Mucosa of descending colon (tissue), 3 donors: ENCODE measurements at regions not wholly inside any gene's neighbourhood (a gene's known extent, or its start where the extent isn't known, plus 50 kb on each side); places are given as distances from the start of the nearest gene placed in this dataset.

Experiments
- ATAC-seq: fragments of 200-7000 bp; cut with Tn5 transposase; one replicate; pipeline ENCODE4 v1.9.1; 2020; ENCODE audit warnings: mild to moderate bottlenecking, moderate library complexity
- DNase-seq, 3 donors: peaks; one replicate each; pipeline ENCODE4 v3.0.0-alpha.2; 2020
- H3K36me3 ChIP-seq: fragments of 200-600 bp; one replicate; pipeline ENCODE4 v1.8.0; 2021; ENCODE audit warnings: low read depth, mild to moderate bottlenecking
- H3K4me1 ChIP-seq: fragments of 200-600 bp; one replicate; pipeline ENCODE4 v1.8.0; 2021; ENCODE audit warnings: low read depth, mild to moderate bottlenecking
- H3K4me3 ChIP-seq: fragments of 200-600 bp; one replicate; pipeline ENCODE4 v1.8.0; 2021; ENCODE audit warnings: mild to moderate bottlenecking
- H3K9me3 ChIP-seq: fragments of 200-600 bp; one replicate; pipeline ENCODE4 v1.8.0; 2021; ENCODE audit warnings: mild to moderate bottlenecking
- CTCF ChIP-seq: fragments of 200-600 bp; IDR thresholded peaks from one replicate; pipeline ENCODE4 v1.8.0; 2022; ENCODE audit warnings: antibody characterized with exemption, mild to moderate bottlenecking
- intact Hi-C, 2 donors: fragments of 100-400 bp; cut with DNase I in 1 of 2; cut with micrococcal nuclease in 1 of 2; formaldehyde crosslinking; loops; one replicate each; pipeline versions ENCODE4 v1.11.0 to v1.11.1; 2022; cut with DNase I, micrococcal nuclease
- donor health status: DM: no; HTN: no; CAD: no; lungs with moderate emphysema.
- donor health status: DM: no; HTN: no; CAD: no.
- donor health status: DM: no; HTN: yes; CAD: no.

- H3K4me3 ChIP-seq, result no peak overlapping the region
- H3K4me1 ChIP-seq, result no peaks in the 10 kb centered on the region
- no peaks in the 10 kb centered on the region for H3K36me3 ChIP-seq
- intact Hi-C loops, result no loop called here
- no peak for TF ChIP-seq CTCF
- ATAC-seq (no peak), DNase-seq (no peak)
- no peaks in the 10 kb centered on the region for H3K9me3 ChIP-seq
Measured at GRCh38 chr15:35929740-35930444, 383.9 kb upstream of the DPH6 start.

GRCh38 chr15:35931799-35932341 lies 385.9 kb upstream of the DPH6 start:
- Histone ChIP-seq H3K4me1 (no peaks in the 10 kb centered on the region), H3K4me3 (no peak overlapping the region), H3K36me3 (no peaks in the 10 kb centered on the region), H3K9me3 (no peaks in the 10 kb centered on the region)
- DNase-seq (no peak), ATAC-seq (no peak)
- intact Hi-C loops, result no loop called here
- no peak for TF ChIP-seq CTCF

- no peak for DNase-seq
- Histone ChIP-seq H3K36me3 (no peaks in the 10 kb centered on the region), H3K4me3 (no peak overlapping the region), H3K9me3 (no peaks in the 10 kb centered on the region), H3K4me1 (no peaks in the 10 kb centered on the region)
- no peak for ATAC-seq
- intact Hi-C loops, result no loop called here
- no peak for TF ChIP-seq CTCF
Measured at GRCh38 chr15:35932531-35932930, 386.6 kb upstream of the DPH6 start.

- TF ChIP-seq CTCF, result no peak
- Histone ChIP-seq H3K4me1 (no peaks in the 10 kb centered on the region), H3K36me3 (no peaks in the 10 kb centered on the region), H3K4me3 (no peak overlapping the region), H3K9me3 (no peaks in the 10 kb centered on the region)
- DNase-seq, result no peak
- no peak for ATAC-seq
- intact Hi-C loops, result no loop called here
Measured at GRCh38 chr15:35933531-35933930, 387.6 kb upstream of the DPH6 start.

- no peak for ATAC-seq
Measured at GRCh38 chr15:35934383-35935049, 388.6 kb upstream of the DPH6 start.

More at GRCh38 chr15:35934383-35935049, 388.6 kb upstream of the DPH6 start:
- no peaks in the 10 kb centered on the region for H3K4me1 ChIP-seq
- no peaks in the 10 kb centered on the region for H3K9me3 ChIP-seq
- TF ChIP-seq CTCF, result no peak
- no peak for DNase-seq
- no peak overlapping the region for H3K4me3 ChIP-seq
- no peaks in the 10 kb centered on the region for H3K36me3 ChIP-seq
- intact Hi-C loops, result no loop called here
